GM18873 (cell line): ENCODE measurements at regions not wholly inside any gene's neighbourhood (a gene's known extent, or its start where the extent isn't known, plus 50 kb on each side); places are given as distances from the start of the nearest gene placed in this dataset.
"Not testable (repeated sequence)": the region's sequence is repeated elsewhere in the genome, so short reads cannot be mapped to it uniquely, and the experiment has no call there.

Experiments used
- ATAC-seq: cut with Tn5 transposase; IDR thresholded peaks from one replicate; pipeline ENCODE4 v1.9.1; 2021; ENCODE audit warnings: mild to moderate bottlenecking, moderate library complexity, moderate number of reproducible peaks; ENCODE audit not compliant: unreplicated experiment, low FRiP score

DNA sequence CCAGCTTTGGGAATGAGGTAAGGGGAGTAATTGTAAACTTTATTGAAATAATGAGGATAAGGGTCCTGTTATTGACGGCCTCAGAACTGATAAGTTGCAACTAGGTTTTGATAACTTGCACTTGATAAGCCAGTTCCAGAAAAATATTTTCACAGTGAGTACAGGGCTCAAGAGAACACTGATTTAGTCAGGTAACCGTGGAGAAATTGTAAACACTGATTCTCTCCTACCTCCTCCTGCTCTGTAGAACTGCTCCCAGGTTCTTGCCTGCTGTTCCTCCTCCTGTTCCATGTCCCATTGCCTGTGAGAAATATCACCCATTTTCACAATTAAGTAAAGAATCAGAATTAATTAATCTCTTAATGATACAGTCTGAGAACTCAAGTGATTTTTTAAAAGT is 55.0 kb upstream of the CXXC4 start:
- ATAC-seq = no peak

DNA sequence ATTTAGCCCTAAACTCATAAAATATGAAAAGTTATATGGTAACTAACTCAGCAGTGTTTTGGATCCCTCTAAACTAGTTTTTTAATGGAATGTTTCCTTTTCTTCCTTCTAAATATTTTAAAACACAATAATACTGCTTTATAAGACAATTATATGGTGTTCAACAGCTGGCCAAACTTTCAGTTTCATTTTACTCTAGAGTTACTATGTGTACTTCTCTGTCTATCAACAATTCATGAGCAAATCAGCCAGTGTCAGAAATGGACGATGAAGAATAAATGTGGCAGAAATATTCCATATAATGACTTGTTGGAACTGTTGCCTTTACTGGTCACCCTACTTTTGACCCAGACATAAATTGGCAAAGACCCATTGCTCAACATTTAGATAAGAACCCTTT is 64.8 kb upstream of the CXXC4 start:
- ATAC-seq = no peak

DNA sequence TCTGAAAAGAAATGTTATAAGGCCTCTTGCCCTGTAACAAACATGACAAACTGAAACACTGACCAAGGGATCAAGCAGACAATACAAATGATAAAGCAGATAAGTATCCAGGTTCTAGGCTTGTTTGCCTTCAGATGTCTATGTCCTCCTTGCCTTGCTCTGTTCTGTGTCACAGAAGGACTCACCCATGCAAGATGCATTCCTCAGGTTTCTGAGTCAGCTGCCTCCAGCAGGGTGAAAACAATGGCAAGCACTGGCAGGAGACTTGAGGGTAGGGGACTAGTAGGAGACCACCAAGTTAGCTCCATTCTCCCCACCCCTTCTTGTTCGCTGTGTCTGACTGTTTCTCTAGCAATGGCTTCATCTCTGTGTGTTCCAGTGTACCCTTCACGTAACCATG is 76.6 kb upstream of the CXXC4 start:
- ATAC-seq = no peak

DNA sequence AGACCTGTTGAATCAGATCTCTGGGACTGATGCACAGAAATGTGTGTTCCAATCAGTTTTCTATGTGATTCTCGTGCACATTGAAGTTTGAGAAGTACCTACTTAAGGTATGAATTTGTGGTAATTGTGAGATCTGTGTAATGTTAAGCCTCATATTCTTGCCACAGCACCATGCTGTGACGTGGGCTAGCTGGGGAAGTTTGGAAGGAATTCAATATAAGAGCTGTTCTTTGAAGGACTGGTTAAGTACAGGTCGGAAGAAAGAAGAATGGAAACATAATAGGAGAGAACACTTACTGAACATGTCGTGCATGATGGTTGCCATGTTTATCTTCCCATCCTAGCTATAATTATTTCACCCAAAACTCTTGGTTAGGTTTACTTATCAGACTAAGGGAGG is 79.7 kb upstream of the CXXC4 start:
- no peak for ATAC-seq

DNA sequence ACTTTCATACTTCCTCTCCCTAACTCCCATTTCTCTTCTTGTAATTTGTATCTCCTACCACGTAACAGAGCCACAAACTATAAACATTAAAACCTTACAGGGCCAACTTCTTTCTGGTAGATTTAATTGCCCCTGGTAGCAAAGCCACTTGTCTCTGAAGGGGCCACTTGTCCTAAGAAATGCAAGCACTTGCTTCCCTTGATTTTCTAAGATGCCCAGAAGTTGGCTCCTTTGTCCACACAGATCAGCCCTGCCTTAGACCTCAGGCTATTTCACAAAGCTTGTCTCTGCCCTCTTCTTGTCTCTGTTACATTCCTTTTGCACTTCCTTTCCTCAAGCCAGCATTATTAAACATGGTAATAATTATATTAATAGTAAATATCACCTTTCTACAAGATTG is 80.6 kb upstream of the CXXC4 start:
- no peak for ATAC-seq

DNA sequence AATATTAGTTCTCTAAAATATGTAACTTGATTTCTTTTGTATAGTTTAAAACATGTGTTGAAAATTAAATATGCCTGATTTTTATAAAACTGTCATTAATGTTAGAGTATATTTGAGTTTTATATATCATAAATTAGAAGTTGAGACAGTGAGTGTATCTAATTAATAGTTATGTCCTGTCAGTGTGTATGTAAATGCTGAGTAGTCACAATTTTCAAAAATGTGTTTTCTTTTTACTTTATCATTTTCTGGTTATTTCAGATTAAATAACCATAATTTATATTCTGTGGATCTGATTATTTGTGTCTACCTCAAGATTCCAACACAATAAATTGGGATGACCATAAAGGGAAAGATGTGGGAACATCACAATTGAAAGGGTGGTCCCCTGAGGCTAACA is 82.7 kb upstream of the CXXC4 start:
- ATAC-seq = no peak

DNA sequence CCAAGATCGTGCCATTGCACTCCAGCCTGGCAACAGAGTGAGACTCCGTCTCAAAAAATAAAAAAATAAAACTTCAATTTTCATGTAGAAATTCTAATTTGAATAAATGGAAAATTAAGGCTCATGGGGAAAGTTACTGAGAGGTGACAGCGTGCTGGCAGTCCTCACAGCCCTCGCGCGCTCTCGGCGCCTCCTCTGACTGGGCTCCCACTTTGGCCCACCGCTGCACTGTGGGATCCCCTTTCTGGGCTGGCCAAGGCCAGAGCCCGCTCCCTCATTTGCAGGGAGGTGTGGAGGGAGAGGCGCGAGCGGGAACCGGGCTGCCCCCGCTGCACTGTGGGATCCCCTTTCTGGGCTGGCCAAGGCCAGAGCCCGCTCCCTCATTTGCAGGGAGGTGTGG is 86.8 kb upstream of the CXXC4 start:
- ATAC-seq = not testable (repeated sequence)

DNA sequence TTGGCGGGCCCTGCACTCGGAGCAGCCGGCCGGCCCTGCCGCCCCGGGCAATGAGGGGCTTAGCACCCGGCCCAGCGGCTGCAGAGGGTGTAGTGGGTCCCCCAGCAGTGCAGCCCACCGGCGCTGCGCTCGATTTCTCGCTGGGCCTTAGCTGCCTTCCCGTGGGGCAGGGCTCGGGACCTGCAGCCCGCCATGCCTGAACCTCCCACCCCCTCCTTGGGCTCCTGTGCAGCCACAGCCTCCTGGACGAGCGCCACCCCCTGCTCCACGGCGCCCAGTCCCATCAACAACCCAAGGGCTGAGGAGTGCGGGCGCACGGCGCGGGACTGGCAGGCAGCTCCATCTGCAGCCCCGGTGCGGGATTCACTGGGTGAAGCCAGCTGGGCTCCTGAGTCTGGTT is 87.4 kb upstream of the CXXC4 start:
- not testable (repeated sequence) for ATAC-seq

DNA sequence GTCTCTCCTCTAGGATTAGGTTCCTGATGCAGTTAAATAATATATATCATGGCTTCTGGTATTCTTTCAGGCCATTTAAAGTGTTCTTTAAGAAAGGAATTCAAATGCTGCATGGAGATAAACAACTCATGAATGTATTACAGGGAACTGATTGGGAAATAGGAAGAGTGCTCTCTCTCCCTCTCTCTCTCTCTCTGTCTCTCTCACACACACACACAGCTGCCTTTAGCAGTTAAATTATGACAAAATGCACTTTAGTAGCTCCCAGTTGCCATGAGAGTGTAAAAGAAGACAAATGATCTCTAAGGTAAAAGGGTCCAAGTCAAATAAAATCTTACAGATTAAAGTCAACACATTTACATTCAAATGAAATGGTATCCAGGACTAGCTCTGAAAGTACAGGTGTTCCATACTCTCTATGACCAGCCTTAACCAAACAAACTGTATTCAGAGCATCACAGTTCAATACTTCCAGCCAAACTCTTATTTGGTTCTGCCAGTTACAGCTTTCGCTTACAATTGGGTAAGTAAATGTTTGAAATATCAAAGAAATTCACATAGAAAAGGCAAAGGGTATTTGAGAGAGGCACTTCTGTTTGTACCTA is 94.7 kb upstream of the CXXC4 start:
- ATAC-seq = no peak

DNA sequence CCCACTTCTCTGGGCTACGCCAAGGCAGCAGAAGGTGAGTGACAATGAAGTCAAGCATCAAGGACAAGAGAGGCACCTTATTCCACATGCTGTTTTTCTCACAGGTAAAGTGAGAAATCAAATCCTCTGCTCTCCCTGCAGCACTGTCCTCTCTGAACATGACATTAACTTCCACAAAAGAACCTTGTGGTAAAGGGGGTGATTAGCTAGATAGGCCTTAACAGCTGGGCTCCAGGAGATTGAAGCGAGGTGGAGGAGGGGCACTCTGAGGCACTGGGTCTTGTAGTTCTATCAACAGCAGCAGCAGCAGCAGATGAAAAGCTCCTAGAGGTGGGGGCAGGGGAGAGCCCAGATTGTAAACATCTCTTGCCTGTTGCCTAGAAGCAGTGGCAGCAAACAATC is 96.8 kb upstream of the CXXC4 start:
- no peak for ATAC-seq

DNA sequence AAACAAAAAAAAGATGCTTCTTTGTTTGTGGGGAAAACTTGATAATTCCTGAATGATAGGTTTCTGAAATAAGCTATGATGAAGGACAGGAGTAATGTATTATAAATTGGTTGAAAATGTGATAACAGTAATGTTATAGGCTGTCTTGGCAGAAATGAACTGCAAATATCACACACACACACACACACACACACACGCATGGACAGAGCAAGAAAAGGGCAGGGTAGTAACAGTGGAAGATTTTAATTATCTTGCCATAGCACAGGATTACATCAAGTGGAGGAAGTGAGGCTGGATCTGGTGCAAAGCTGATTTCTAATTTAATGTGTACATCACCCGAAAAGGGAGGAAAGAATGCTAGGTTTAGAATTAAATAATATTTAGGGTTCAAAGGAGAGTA is 97.5 kb upstream of the CXXC4 start:
- ATAC-seq = no peak

DNA sequence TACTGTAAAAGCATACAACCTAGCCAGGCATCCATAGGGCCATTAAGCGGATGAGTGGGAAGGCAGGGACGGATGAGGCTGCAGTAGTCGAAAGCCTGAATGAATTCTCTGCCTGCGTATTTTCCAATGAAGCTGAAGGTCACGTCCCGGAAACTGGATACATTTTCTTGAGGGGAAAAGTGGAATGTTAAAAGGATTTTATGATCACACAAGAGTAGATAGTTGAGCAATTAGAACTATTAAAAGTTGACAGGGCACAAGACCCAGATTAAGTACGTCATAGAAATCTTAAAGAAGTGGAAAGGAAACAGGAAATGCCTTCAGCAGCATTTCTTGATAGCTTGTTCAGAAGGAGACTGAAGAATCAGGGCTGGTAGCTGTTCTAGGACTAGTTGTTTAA is 98.3 kb upstream of the CXXC4 start:
- no peak for ATAC-seq

DNA sequence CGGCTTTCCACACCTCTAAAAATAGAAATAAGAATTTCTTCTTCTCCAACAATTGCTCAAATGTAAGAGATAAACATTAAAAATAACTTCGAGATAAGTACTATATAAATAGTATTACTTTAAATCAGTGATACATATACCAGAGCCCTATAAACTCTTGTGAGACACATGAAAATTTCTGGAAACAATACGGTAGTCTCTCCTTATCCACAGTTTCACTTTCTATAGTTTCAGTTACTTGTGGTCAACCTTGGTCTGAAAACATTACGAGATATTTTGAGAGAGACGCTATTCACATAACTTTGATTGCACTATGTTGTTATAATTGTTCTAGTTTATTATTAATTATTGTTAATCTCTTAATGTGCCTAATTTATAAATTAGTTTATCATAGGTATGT is 101.5 kb upstream of the CXXC4 start:
- ATAC-seq = no peak

DNA sequence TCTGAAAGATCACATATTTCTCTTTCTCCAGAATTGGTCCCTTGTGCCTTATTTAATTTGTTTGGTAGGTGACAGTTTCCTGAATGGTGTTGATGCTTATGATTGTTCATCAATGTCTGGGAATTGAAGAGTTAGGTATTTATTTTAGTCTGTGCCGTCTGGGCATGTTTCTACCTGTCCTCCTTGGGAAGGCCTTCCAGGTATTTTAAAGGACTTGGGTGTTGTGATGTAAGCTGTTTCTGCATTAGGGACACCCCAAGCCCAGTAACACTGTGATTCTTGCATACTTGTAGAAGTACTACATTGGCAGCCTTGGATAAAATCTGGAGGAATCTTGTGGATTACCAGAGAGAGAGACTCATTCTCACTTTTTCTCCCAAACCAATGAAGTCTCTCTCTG is 120.8 kb upstream of the CXXC4 start:
- ATAC-seq = no peak

DNA sequence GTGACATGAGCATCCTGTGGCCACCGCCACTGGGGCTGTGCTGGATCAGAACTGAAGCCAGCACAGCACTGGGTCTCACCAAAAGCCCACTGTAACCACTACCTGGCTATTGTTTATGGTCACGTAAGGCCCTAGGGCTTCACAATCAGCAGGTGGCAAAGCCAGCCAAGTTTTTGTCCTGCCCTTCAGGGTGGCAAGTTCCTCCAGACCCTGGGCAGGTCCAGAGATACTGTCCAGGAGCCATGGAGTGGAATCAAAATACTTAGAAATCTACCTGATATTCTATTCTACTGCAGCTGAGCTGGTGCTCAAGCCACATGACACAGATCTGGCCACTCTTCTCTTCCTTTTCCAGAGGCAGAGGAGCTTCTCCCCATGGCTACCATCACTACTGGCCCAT is 121.2 kb upstream of the CXXC4 start:
- no peak for ATAC-seq

DNA sequence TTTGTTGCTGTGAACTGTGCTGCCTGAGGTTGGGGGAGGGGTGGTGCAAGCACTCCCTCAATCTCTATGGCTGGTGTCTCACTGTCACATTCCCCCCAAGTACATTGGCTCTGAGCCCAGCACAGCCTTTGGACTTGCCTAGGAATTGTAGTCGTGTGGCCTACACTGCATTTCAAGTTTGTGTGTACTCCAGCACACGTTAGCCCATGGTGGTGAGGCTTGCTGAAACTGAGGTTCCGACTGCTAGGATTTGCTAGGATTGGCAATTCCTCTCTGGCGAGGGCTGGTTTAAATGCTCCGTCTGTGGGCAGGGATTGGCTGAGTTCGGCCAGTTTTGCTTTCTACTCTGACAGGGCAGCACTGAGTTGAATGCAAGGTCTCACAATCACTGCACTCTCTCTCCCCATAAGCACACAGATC is 121.7 kb upstream of the CXXC4 start:
- ATAC-seq = no peak

DNA sequence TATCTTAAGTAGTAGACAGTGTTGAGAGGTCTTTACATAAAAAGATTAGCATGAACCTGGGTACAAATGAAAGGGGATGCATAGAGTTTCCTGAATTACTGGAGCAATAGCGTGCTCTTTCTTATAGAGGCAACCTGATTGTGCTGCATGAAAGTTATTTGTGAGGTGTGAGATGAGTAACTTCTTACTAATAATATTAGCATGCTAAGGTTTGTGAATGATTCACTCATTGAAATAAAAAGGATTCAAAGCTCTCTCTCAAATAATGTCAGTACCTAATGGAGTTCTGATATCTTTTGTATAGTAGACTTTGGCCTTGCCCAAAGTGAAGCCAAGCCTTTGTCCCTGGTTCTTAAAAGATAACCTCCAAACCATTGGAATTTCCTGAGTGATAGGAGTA is 131.0 kb upstream of the CXXC4 start:
- no peak for ATAC-seq

DNA sequence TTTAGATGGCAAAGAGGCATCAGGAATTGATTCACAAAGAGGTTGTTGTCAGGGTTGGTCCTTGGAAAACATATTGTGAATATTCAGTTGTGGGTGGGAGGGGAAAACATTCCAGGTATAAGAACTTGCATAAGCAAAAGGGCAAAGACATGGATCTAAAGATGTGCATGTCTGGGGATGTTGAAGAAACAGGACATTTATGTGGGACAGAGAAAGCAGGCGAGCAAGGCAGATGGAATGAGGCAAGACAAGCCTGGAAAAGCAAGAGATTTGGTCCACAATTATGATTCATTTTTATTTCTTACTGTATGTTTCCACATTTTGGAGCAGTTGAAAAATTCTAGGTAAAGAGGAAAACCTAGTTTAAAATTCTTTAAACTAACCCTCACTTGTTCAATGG is 134.9 kb upstream of the CXXC4 start:
- no peak for ATAC-seq

DNA sequence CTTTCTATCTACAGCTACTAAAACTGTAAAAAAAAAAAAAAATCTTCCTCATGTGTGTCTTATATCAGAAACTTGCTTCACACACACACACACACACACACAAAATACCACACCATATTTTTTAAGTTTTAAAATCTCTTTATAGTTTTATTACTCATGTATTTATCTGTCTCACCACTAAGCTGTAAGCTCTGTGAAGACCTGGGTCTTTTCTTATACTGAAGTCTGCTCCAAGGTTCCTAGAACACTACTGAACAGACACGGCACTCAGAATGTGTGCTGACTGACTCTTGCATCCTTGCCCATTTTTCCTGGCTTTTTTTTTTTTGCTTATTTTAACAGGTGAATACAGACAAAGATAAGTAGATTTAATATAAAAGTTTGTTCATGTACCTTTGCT is 135.6 kb upstream of the CXXC4 start:
- ATAC-seq = no peak

DNA sequence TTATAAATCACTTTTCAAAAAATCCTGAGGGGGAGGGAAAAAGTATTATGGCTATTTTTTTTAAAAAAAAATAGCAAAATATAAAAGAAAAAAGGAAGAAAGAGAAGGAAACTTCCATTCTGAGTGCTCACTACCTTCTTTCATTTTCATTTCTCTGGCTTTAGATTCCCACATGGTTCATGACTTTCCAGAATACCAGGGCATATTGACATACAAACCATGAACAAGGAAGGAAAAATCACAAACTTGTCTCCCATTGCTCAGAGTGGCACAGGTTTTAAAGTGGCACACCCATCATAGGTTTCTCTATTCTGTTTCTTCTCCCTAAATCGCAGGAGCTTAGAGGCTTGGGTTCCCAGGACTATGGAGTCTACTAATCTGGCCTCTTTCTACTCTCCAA is 136.3 kb upstream of the CXXC4 start:
- ATAC-seq = no peak

DNA sequence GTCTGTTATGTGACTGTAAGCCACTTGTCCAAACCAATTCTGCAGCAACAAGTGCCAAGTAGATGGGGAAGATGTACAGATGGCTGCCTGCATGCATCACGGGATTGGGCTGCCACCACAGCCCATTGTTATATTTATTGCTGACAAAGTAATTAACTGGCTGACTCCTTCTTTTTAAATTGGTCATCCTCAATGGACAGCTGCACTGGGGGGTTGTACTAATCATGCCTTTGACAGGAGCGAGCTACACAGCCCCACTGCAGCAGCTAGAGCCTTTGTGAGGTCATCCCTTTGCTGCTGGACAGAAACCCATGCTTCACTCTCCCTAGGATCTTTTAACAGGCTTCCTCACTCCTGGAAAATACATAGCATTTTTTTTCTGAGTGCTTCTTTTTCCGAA is 146.7 kb upstream of the CXXC4 start:
- ATAC-seq = no peak

DNA sequence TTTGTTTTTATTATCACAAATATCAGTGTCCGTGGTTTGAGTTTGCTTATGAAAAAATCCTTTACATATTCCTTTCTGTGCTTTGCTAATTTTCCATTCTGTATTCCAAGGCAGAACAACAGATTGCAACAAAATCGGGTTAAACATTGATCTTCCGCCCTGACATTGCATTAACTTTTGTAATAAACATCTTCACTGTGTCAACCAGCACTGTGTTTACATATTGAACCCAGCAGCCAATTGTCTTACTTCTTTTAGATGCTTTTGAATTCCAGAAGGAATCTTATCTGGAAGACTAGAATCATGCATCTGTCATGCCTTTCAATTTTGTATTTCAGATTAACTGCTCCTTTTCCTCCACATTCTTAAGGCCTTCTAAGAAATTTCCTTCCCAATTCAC is 147.8 kb upstream of the CXXC4 start:
- no peak for ATAC-seq

DNA sequence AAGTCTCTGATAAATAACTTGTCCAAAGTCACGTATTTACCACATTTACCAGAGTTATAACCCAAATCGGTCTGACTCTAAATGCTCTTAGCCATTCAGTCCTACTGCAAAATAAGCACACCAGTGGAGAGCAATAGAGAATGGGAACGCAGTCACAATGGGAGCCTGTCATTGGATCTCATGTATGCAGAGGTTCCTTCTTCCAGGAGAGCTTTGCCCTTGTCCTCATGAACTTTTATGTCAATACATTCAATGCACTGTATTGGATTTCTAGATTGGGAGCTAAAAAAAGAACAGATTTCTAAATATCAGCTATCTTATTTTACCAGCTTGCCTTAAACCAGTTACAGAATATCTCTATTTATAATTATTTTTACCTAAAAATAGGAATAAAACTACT is 149.1 kb upstream of the CXXC4 start:
- no peak for ATAC-seq
